GM06990 (cell line): ENCODE measurements at regions not wholly inside any gene's neighbourhood (a gene's known extent, or its start where the extent isn't known, plus 50 kb on each side); places are given as distances from the start of the nearest gene placed in this dataset.

Experiments
- DNase-seq: peaks from one replicate; pipeline ENCODE4 v3.0.0-alpha.2; 2011; ENCODE audit not compliant: insufficient read length; ENCODE audit errors: extremely low read depth
- H3K27me3 ChIP-seq: replicated peaks from 2 replicates; pipeline ENCODE4 v1.6.0; 2011; ENCODE audit warnings: low read length; ENCODE audit not compliant: control insufficient read depth, insufficient read depth
- H3K36me3 ChIP-seq: 2 replicates; pipeline ENCODE4 v1.5.1; 2011; ENCODE audit warnings: low read length; ENCODE audit not compliant: control insufficient read depth, insufficient read depth
- H3K4me3 ChIP-seq: replicated peaks from 2 replicates; pipeline ENCODE4 v1.5.1; 2011; ENCODE audit warnings: low read depth, mild to moderate bottlenecking, control low read depth, low read length
- CTCF ChIP-seq: IDR thresholded peaks from 2 replicates; pipeline ENCODE4 v1.5.1; 2011; ENCODE audit warnings: low read length, control low read depth, mild to moderate bottlenecking, inconsistent platforms; ENCODE audit not compliant: insufficient read depth, poor library complexity, severe bottlenecking

- Histone ChIP-seq H3K27me3 (no peaks in the 10 kb centered on the region; the same call in 1 of the 2 replicates), H3K4me3 (no peak overlapping the region), H3K36me3 (no peaks in the 10 kb centered on the region)
- no peak for TF ChIP-seq CTCF
- peak; percentile 29 for DNase-seq
These were observed 57.5 kb downstream of the UNCX start for GRCh38 chr7:1290026-1290678.

DNA sequence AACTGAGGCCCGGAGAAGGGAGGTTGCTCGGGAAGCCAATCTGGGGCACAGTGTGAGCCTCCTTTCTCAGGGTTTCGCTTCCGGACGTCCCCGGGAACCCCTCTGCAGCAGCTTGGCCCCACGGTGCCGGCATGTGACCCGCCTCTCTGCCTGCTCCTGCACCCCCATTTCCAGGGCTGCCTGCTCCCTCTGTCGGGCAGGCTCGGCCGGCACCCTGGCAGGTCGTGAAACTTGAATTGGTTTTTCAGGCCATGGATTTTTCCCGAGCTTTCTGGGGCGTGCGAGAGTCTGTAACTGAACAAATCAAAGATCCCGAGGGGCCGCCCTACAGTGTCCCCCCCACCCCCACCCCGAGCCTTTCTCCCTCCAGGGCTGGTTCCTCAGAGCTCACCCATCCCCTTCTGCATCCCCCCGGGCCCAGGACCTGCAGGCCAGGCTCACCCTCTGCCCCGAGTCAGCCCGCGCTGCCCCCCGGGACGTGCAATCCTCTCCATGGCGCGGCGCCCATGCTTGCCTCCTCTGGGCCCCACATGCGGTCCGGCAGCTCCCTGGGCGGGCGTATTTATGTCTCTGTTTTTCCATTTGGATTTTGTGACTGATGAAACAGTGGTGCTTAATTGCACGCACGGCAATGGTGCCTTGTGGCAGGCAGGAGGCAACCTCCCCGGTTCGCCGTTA is 58.1 kb downstream of the UNCX start:
- no peak overlapping the region for H3K4me3 ChIP-seq

GRCh38 chr7:1291357-1291689 is 58.7 kb downstream of the UNCX start:
- H3K36me3 ChIP-seq, result no peaks in the 10 kb centered on the region
- H3K4me3 ChIP-seq, result no peak overlapping the region
- H3K27me3 ChIP-seq, result no peaks in the 10 kb centered on the region; the same call in 1 of the 2 replicates
- TF ChIP-seq CTCF, result no peak
- no peak for DNase-seq

More for the DNA sequence above, 58.1 kb downstream of the UNCX start:
- no peaks in the 10 kb centered on the region; the same call in 1 of the 2 replicates for H3K27me3 ChIP-seq
- DNase-seq, result no peak
- TF ChIP-seq CTCF, result no peak
- no peaks in the 10 kb centered on the region for H3K36me3 ChIP-seq

DNA sequence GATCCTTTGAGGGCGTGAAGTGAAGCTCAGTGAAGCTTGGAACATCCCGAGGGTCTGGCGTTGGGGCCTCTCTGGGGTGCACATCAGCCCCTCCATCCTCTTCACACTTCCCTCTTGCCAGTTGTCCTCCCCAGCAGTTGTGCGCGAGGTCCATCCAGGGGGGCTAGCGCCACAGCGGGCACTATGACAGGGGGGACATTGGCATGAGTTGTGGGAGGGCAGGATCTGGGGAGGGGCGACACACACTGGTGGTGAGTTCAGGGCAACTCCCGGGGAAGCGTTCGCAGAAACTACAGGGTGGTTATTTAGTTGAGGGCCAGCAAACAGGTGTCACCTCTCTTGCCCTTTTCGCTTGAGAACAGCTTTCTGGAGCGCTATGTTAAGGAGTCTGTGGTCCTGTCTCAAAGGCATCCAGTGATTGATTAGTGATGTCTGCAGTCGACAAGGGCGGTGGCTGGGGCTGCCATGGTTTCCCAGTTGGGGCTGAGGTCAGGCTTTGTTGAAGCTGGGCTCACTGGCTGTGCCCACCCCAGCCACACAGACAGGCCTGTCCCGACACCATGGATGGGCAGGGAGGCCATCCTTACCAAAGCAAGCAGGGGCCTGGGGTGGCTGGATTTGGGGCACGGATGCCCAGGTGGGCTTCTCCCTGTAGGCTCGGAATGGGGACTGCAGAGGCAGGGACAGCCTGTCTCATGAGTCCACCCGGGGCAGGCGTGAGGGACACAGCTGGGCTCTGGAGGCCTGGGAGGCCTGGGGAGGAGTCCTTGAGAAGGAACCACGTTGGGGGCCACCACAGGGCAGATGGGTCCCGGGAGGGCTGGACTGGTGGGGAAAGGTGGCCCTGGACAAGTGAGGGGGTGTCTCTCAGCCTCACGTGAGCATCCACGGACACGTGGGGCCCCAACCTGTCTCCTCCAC is 59.4 kb downstream of the UNCX start:
- no peaks in the 10 kb centered on the region for H3K36me3 ChIP-seq
- TF ChIP-seq CTCF, result no peak
- H3K4me3 ChIP-seq, result no peak overlapping the region
- DNase-seq, result no peak
- no peaks in the 10 kb centered on the region; the same call in 1 of the 2 replicates for H3K27me3 ChIP-seq

GRCh38 chr7:1292972-1293830 is 60.5 kb downstream of the UNCX start:
- Histone ChIP-seq H3K4me3 (no peak overlapping the region), H3K27me3 (no peaks in the 10 kb centered on the region; the same call in 1 of the 2 replicates), H3K36me3 (no peaks in the 10 kb centered on the region)
- TF ChIP-seq CTCF, result no peak
- DNase-seq, result no peak
